ENCODE measurements at regions not wholly inside any gene's neighbourhood (a gene's known extent, or its start where the extent isn't known, plus 50 kb on each side); places are given as distances from the start of the nearest gene placed in this dataset.

DNA sequence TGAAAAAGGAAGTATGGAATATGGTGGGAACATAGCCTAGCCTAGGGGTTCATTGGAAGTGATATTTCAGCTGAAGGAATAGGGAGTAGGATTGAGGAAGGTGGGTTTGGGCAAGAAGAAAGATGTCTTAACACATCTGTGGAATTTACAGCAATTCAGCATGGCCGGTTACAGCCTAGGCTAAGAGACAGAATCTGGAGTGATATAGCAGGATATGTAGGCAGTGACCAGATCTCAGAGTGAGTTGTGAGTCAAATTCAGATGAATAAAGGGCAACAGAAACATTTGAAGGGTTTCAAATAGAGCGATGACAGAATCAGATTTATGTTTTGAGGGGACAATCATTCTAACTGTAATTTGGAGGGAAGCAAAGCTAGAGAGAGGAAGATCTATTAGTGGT, 199.0 kb upstream of the PRPS1L1 start:
- Histone ChIP-seq H3F3A (ENCODE audit: insufficient read depth) (no peaks in the 10 kb centered on the region), H3K4me2 (ENCODE audit: unreplicated experiment) (no peak overlapping the region), H3K79me2 (ENCODE audit: insufficient read depth) (no peaks in the 10 kb centered on the region), H3K9me3 (ENCODE audit: low read depth) (no peaks in the 10 kb centered on the region), H3K9ac (no peak overlapping the region), H2AFZ (no peak overlapping the region), H3K4me3 (no peak overlapping the region), H3K27me3 (replicated peaks; ENCODE audit: insufficient read depth) (0 out of 2 replicates have a peak, but pooled peaks cover 4% of the 10 kb centered on the region), H3K9me2 (ENCODE audit: insufficient read depth) (no peaks in the 10 kb centered on the region), H4K20me1 (ENCODE audit: insufficient read depth) (no peaks in the 10 kb centered on the region), H3K27ac (no peak overlapping the region), H3K36me3 (ENCODE audit: low read depth) (no peaks in the 10 kb centered on the region), H3K4me1 (ENCODE audit: insufficient read depth) (no peaks in the 10 kb centered on the region; the same call in 1 of the 2 replicates)
- DNase-seq, result no peak
- TF ChIP-seq EZH2 (IDR thresholded peaks at IDR 0.05; ENCODE audit: insufficient read depth, poor library complexity, severe bottlenecking), result no peak
- no peak for TF ChIP-seq EZH2phosphoT487 (IDR thresholded peaks at IDR 0.05; ENCODE audit: insufficient read depth, low read depth)
- in situ Hi-C loops (cut with MboI), result no loop called here
- 84 to 91% methylated on average over 2 of the region's 2 CpGs for WGBS, 2 experiments (ENCODE audit: low coverage in 1 of 2, low lambda C conversion rate in 2 of 2, missing lambda C conversion rate in 2 of 2)

DNA sequence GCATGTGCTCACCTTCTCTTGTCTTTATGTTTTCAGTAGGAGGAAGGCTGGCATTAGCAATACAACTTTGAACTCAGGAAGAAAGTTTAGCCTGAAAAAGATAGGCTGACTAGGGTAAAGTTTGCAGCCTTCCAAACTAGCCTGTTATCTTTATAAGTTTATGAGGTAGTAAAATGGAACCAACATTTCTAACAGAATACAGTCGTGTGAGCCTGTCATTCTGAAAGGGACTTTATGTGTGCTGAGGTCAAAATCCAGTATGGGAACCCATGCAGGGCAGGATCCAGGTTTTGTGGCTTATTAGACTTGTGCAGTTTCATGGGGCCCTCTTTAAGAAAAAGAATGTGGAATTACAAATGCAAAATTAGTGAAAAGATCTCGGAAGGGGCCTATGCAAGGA, 201.0 kb upstream of the PRPS1L1 start:
- no peaks in the 10 kb centered on the region for H3K4me1 ChIP-seq (ENCODE audit: insufficient read depth)
- H3K9me3 ChIP-seq (ENCODE audit: low read depth), result no peaks in the 10 kb centered on the region
- H3K79me2 ChIP-seq (ENCODE audit: insufficient read depth), result no peaks in the 10 kb centered on the region
- no peaks in the 10 kb centered on the region for H4K20me1 ChIP-seq (ENCODE audit: insufficient read depth)
- no peaks in the 10 kb centered on the region for H3F3A ChIP-seq (ENCODE audit: insufficient read depth)
- H3K27ac ChIP-seq, result no peak overlapping the region
- no peak overlapping the region for H3K4me3 ChIP-seq
- no peak overlapping the region for H2AFZ ChIP-seq
- no peak for TF ChIP-seq EZH2phosphoT487 (IDR thresholded peaks at IDR 0.05; ENCODE audit: insufficient read depth, low read depth)
- TF ChIP-seq EZH2 (IDR thresholded peaks at IDR 0.05; ENCODE audit: insufficient read depth, poor library complexity, severe bottlenecking), result no peak
- no peak overlapping the region for H3K4me2 ChIP-seq (ENCODE audit: unreplicated experiment)
- no peak overlapping the region for H3K9ac ChIP-seq
- H3K27me3 ChIP-seq (replicated peaks; ENCODE audit: insufficient read depth), result 0 out of 2 replicates have a peak, but pooled peaks cover 7% of the 10 kb centered on the region
- WGBS, 2 experiments (ENCODE audit: low coverage in 1 of 2, low lambda C conversion rate in 2 of 2, missing lambda C conversion rate in 2 of 2), result 18 to 22% methylated on average over 2 of the region's 2 CpGs
- no peaks in the 10 kb centered on the region for H3K36me3 ChIP-seq (ENCODE audit: low read depth)
- in situ Hi-C loops (cut with MboI), result no loop called here
- no peaks in the 10 kb centered on the region for H3K9me2 ChIP-seq (ENCODE audit: insufficient read depth)
- no peak for DNase-seq

DNA sequence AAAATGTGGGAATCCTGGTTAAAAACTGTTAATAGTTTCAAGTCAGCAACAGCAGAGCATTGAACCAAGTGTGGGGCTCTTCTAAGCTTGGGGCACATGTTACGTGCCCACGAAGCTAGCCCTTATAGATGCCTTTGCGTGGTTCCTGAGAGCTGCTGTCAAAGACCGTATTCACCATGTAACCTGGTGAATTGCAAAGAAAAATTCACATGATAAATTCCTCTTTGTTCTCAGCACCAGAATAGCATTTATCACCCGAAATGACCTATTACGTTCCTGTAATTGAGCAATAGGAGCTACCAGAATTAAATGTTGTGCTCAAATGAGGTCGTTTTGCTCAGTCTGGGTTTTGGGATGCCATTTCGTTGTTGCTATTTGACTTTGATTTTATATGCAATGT, 202.6 kb upstream of the PRPS1L1 start:
- no peak overlapping the region for H3K9ac ChIP-seq
- H2AFZ ChIP-seq, result no peak overlapping the region
- no peaks in the 10 kb centered on the region for H3K4me1 ChIP-seq (ENCODE audit: insufficient read depth)
- no peak for TF ChIP-seq EZH2 (IDR thresholded peaks at IDR 0.05; ENCODE audit: insufficient read depth, poor library complexity, severe bottlenecking)
- no peak for TF ChIP-seq EZH2phosphoT487 (IDR thresholded peaks at IDR 0.05; ENCODE audit: insufficient read depth, low read depth)
- no peaks in the 10 kb centered on the region for H3K79me2 ChIP-seq (ENCODE audit: insufficient read depth)
- no peaks in the 10 kb centered on the region for H3K9me3 ChIP-seq (ENCODE audit: low read depth)
- H3K9me2 ChIP-seq (ENCODE audit: insufficient read depth), result no peaks in the 10 kb centered on the region
- H3K4me2 ChIP-seq (ENCODE audit: unreplicated experiment), result no peak overlapping the region
- H3K27me3 ChIP-seq (replicated peaks; ENCODE audit: insufficient read depth), result 0 out of 2 replicates have a peak, but pooled peaks cover 7% of the 10 kb centered on the region
- no peak overlapping the region for H3K4me3 ChIP-seq
- no peaks in the 10 kb centered on the region for H3K36me3 ChIP-seq (ENCODE audit: low read depth)
- H3F3A ChIP-seq (ENCODE audit: insufficient read depth), result no peaks in the 10 kb centered on the region
- WGBS, 2 experiments (ENCODE audit: low coverage in 1 of 2, low lambda C conversion rate in 2 of 2, missing lambda C conversion rate in 2 of 2), result 47 to 52% methylated on average over 8 of the region's 8 CpGs
- H3K27ac ChIP-seq, result no peak overlapping the region
- DNase-seq, result no peak
- no peaks in the 10 kb centered on the region for H4K20me1 ChIP-seq (ENCODE audit: insufficient read depth)
- in situ Hi-C loops (cut with MboI), result no loop called here

DNA sequence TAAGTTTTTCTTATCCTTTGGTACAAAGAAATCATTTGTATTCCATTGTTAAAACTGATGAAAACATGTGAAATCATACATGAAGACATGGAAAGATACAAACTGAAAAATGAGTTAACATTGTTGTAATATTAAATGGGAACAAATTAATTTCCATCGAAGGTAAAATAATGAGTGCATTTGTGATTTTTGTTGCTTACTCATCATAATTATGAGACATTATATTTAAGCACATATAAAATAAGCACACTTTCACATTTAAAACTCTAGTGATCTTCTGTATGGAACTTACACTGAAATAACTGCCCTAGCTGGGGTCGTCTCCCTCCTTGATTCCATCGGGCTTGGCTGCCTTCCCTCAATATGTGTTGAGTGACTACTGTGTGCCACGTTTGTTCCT, 204.2 kb upstream of the PRPS1L1 start:
- H3K4me2 ChIP-seq (ENCODE audit: unreplicated experiment), result no peak overlapping the region
- H4K20me1 ChIP-seq (ENCODE audit: insufficient read depth), result no peaks in the 10 kb centered on the region
- in situ Hi-C loops (cut with MboI), result no loop called here
- no peaks in the 10 kb centered on the region for H3K4me1 ChIP-seq (ENCODE audit: insufficient read depth)
- no peak overlapping the region for H3K9ac ChIP-seq
- H3K36me3 ChIP-seq (ENCODE audit: low read depth), result no peaks in the 10 kb centered on the region
- DNase-seq, result no peak
- H3K27ac ChIP-seq, result no peak overlapping the region
- H3K9me3 ChIP-seq (ENCODE audit: low read depth), result no peaks in the 10 kb centered on the region
- no peak overlapping the region for H3K4me3 ChIP-seq
- no peaks in the 10 kb centered on the region for H3K79me2 ChIP-seq (ENCODE audit: insufficient read depth)
- TF ChIP-seq EZH2phosphoT487 (IDR thresholded peaks at IDR 0.05; ENCODE audit: insufficient read depth, low read depth), result no peak
- no peak for TF ChIP-seq EZH2 (IDR thresholded peaks at IDR 0.05; ENCODE audit: insufficient read depth, poor library complexity, severe bottlenecking)
- 0 out of 2 replicates have a peak, but pooled peaks cover 7% of the 10 kb centered on the region for H3K27me3 ChIP-seq (replicated peaks; ENCODE audit: insufficient read depth)
- no peak overlapping the region for H2AFZ ChIP-seq
- WGBS, 2 experiments (ENCODE audit: low coverage in 1 of 2, low lambda C conversion rate in 2 of 2, missing lambda C conversion rate in 2 of 2), result 45% methylated on average over 4 of the region's 4 CpGs
- H3F3A ChIP-seq (ENCODE audit: insufficient read depth), result no peaks in the 10 kb centered on the region
- no peaks in the 10 kb centered on the region for H3K9me2 ChIP-seq (ENCODE audit: insufficient read depth)

DNA sequence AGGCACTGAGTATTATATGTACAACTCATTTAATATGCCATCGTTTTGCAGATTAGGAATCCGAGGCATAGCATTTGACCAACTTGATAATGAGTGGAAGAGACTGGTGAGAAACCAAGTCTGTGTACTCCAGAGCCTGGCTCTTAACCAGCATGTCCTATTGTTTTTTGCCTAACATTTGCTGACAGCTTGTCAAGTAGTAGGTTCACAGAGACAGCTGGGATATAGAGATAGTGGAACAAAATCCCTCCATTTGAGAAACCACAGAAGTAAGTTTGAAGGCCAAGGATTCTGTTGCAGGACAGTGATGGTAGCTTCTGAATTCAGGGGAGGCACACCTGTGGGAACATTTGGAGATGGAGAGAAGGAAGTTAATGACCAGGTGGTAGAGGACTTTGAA, 206.9 kb upstream of the PRPS1L1 start:
- Histone ChIP-seq H3K4me1 (ENCODE audit: insufficient read depth) (no peaks in the 10 kb centered on the region), H2AFZ (no peak overlapping the region), H4K20me1 (ENCODE audit: insufficient read depth) (no peaks in the 10 kb centered on the region), H3K36me3 (ENCODE audit: low read depth) (no peaks in the 10 kb centered on the region), H3K9ac (no peak overlapping the region), H3K79me2 (ENCODE audit: insufficient read depth) (no peaks in the 10 kb centered on the region), H3K27me3 (replicated peaks; ENCODE audit: insufficient read depth) (0 out of 2 replicates have a peak, but pooled peaks cover 7% of the 10 kb centered on the region), H3K9me2 (ENCODE audit: insufficient read depth) (no peaks in the 10 kb centered on the region), H3F3A (ENCODE audit: insufficient read depth) (no peaks in the 10 kb centered on the region), H3K27ac (no peak overlapping the region), H3K4me3 (no peak overlapping the region), H3K4me2 (ENCODE audit: unreplicated experiment) (no peak overlapping the region), H3K9me3 (ENCODE audit: low read depth) (no peaks in the 10 kb centered on the region)
- 27 to 33% methylated on average over 2 of the region's 2 CpGs for WGBS, 2 experiments (ENCODE audit: low coverage in 1 of 2, low lambda C conversion rate in 2 of 2, missing lambda C conversion rate in 2 of 2)
- in situ Hi-C loops (cut with MboI), result no loop called here
- no peak for DNase-seq
- TF ChIP-seq EZH2 (IDR thresholded peaks at IDR 0.05; ENCODE audit: insufficient read depth, poor library complexity, severe bottlenecking), result no peak
- no peak for TF ChIP-seq EZH2phosphoT487 (IDR thresholded peaks at IDR 0.05; ENCODE audit: insufficient read depth, low read depth)
